GM12878 (cell line): ENCODE measurements at regions not wholly inside any gene's neighbourhood (a gene's known extent, or its start where the extent isn't known, plus 50 kb on each side); places are given as distances from the start of the nearest gene placed in this dataset.

Source experiments
- ATAC-seq: fragments of 200-7000 bp; cut with Tn5 transposase; 3 replicates; pipeline ENCODE4 v1.9.1; 2020; ENCODE audit warnings: mild to moderate bottlenecking, moderate library complexity
- BruUV-seq: library from RNA; stranded (reverse); fragments of 400-500 nt; replicated peaks from 2 replicates; lab custom pipeline; 2021; lab: Mats Ljungman, UMichigan
- CTCF ChIA-PET: fragments of 300-600 bp; sonication (Branson Sonifier 250); formaldehyde crosslinking; extraction: SDS; loops from one replicate; lab custom pipeline; 2021; ENCODE audit warnings: inconsistent platforms; lab: Yijun Ruan, JAX
- POLR2A ChIA-PET: fragments of 350-600 bp; formaldehyde crosslinking; extraction: SDS; loops from one replicate; lab custom pipeline; 2021; ENCODE audit warnings: inconsistent platforms; lab: Charles Lee
- RAD21 ChIA-PET: fragments of 300-600 bp; sonication (Branson Sonifier 250); formaldehyde crosslinking; loops from one replicate; lab custom pipeline; 2023; ENCODE audit warnings: antibody characterized with exemption; ENCODE audit not compliant: unreplicated experiment; lab: Charles Lee
- SMC1A ChIA-PET: fragments of 300-600 bp; sonication (Branson Sonifier 250); formaldehyde crosslinking; loops from one replicate; lab custom pipeline; 2023; ENCODE audit not compliant: unreplicated experiment, uncharacterized antibody; lab: Charles Lee
- DNase-seq: peaks from one replicate; pipeline ENCODE4 v3.0.0-alpha.2; 2011; ENCODE audit warnings: low read depth, low spot score
- FAIRE-seq: peaks from 3 replicates; lab custom pipeline; 2011; peaks lifted over from hg19 to GRCh38; lab: Jason Lieb, UNC
- H2AFZ ChIP-seq: 2 replicates; pipeline ENCODE4 v1.6.0; 2011; ENCODE audit warnings: low read depth, low read length, control low read depth; ENCODE audit not compliant: control insufficient read depth
- H3K27ac ChIP-seq: 2 replicates; pipeline ENCODE4 v1.5.1; 2011; ENCODE audit warnings: control low read depth; ENCODE audit not compliant: control insufficient read depth, insufficient read depth
- H3K27me3 ChIP-seq, 2 experiments: replicated peaks in 1 of 2; 2 replicates each; pipeline versions ENCODE4 v1.6.0 to v1.6.1; 2011; ENCODE audit warnings: low read length in 1 of 2; ENCODE audit not compliant: control insufficient read depth in 2 of 2, insufficient read depth in 2 of 2
- H3K36me3 ChIP-seq, 2 experiments: 2 replicates each; pipeline ENCODE4 v1.5.1; 2011; ENCODE audit warnings: low read length in 1 of 2; ENCODE audit not compliant: control insufficient read depth in 2 of 2, insufficient read depth in 2 of 2
- H3K4me1 ChIP-seq: 2 replicates; pipeline ENCODE4 v1.6.1; 2011; ENCODE audit warnings: mild to moderate bottlenecking, low read length, moderate library complexity, mixed read lengths; ENCODE audit not compliant: control insufficient read depth, insufficient read depth
- H3K4me2 ChIP-seq: 2 replicates; pipeline ENCODE4 v1.6.0; 2011; ENCODE audit warnings: control low read depth; ENCODE audit not compliant: control insufficient read depth, insufficient read depth
- H3K4me3 ChIP-seq: fragments of 200-600 bp; sonication (generic); 2 replicates; pipeline ENCODE4 v1.5.1; 2016
- H3K79me2 ChIP-seq: 2 replicates; pipeline ENCODE4 v1.6.0; 2011; ENCODE audit warnings: low read length; ENCODE audit not compliant: control insufficient read depth, insufficient read depth
- H3K9ac ChIP-seq: 2 replicates; pipeline ENCODE4 v1.8.0; 2011; ENCODE audit warnings: low read length, control low read depth, mixed read lengths; ENCODE audit not compliant: control insufficient read depth, insufficient read depth
- H3K9me3 ChIP-seq: replicated peaks from 3 replicates; pipeline ENCODE4 v1.5.1; 2011; ENCODE audit warnings: mild to moderate bottlenecking, low read length; ENCODE audit not compliant: control insufficient read depth, insufficient read depth
- H4K20me1 ChIP-seq: 2 replicates; pipeline ENCODE4 v1.6.0; 2011; ENCODE audit not compliant: control insufficient read depth, insufficient read depth
- CREB1 ChIP-seq: IDR thresholded peaks from 2 replicates; pipeline ENCODE4 v1.6.1; 2012; ENCODE audit warnings: low read depth, mild to moderate bottlenecking, inconsistent platforms
- KLF5 ChIP-seq: fragments of 450-650 bp; IDR thresholded peaks from 2 replicates; pipeline ENCODE4 v1.6.1; 2014; ENCODE audit warnings: mild to moderate bottlenecking; ENCODE audit not compliant: partially characterized antibody
- MXI1 ChIP-seq: fragments of 150-350 bp; IDR thresholded peaks from 2 replicates; pipeline ENCODE4 v1.6.1; 2011; ENCODE audit warnings: low read depth, mild to moderate bottlenecking, inconsistent platforms, low read length, improper control_type of control experiment
- NRF1 ChIP-seq: conservative IDR thresholded peaks from 2 replicates; pipeline ENCODE4 v1.6.1; 2011; ENCODE audit warnings: mild to moderate bottlenecking, low read depth, low read length, improper control_type of control experiment
- PAX8 ChIP-seq: fragments of 450-650 bp; IDR thresholded peaks from 2 replicates; pipeline ENCODE4 v1.6.1; 2017; ENCODE audit warnings: mild to moderate bottlenecking, moderate library complexity
- POLR2AphosphoS2 ChIP-seq: IDR thresholded peaks from 2 replicates; pipeline ENCODE4 v1.6.1; 2011; ENCODE audit warnings: low read depth, mild to moderate bottlenecking, low read length, improper control_type of control experiment, moderate library complexity
- RCOR1 ChIP-seq: conservative IDR thresholded peaks from 2 replicates; pipeline ENCODE4 v1.6.1; 2012; ENCODE audit warnings: low read depth, low read length, improper control_type of control experiment
- SIN3A ChIP-seq: IDR thresholded peaks from 2 replicates; pipeline ENCODE4 v1.6.1; 2012; ENCODE audit warnings: low read depth, low read length, improper control_type of control experiment
- SIX5 ChIP-seq: IDR thresholded peaks from 2 replicates; pipeline ENCODE4 v1.6.1; 2011; ENCODE audit warnings: mild to moderate bottlenecking, low read depth, low read length, moderate library complexity; ENCODE audit not compliant: severe bottlenecking
- STAT3 ChIP-seq: IDR thresholded peaks from 2 replicates; pipeline ENCODE4 v1.6.1; 2011; ENCODE audit warnings: low read depth, low read length, improper control_type of control experiment
- WGBS: methylation state at CpG from one replicate; pipeline ENCODE4 v1.1.6; 2016; ENCODE audit warnings: low lambda C conversion rate; ENCODE audit not compliant: insufficient replicate concordance, insufficient coverage; ENCODE audit errors: missing lambda C conversion rate; 5-methylcytosine and 5-hydroxymethylcytosine counted together
- in situ Hi-C: fragments of 300-500 bp; cut with MboI; formaldehyde crosslinking; loops from 9 replicates; pipeline ENCODE4 v1.14.3; 2018; ENCODE audit warnings: mixed read lengths
- intact Hi-C: fragments of 100-400 bp; cut with micrococcal nuclease; formaldehyde crosslinking; loops from one replicate; pipeline ENCODE4 v1.14.2; 2022; ENCODE audit not compliant: unreplicated experiment
- TF ChIP-seq, protein P1 (sequence below): fragments of 450-650 bp; formaldehyde crosslinking; IDR thresholded peaks from 2 replicates; pipeline ENCODE4 v1.4.0; 2022; ENCODE audit warnings: mild to moderate bottlenecking, moderate library complexity
- TF ChIP-seq, protein P2 (sequence below): fragments of 450-650 bp; IDR thresholded peaks from 2 replicates; pipeline ENCODE4 v1.6.1; 2017; ENCODE audit warnings: mild to moderate bottlenecking, low read depth, inconsistent platforms; ENCODE audit not compliant: poor library complexity, severe bottlenecking

DNA sequence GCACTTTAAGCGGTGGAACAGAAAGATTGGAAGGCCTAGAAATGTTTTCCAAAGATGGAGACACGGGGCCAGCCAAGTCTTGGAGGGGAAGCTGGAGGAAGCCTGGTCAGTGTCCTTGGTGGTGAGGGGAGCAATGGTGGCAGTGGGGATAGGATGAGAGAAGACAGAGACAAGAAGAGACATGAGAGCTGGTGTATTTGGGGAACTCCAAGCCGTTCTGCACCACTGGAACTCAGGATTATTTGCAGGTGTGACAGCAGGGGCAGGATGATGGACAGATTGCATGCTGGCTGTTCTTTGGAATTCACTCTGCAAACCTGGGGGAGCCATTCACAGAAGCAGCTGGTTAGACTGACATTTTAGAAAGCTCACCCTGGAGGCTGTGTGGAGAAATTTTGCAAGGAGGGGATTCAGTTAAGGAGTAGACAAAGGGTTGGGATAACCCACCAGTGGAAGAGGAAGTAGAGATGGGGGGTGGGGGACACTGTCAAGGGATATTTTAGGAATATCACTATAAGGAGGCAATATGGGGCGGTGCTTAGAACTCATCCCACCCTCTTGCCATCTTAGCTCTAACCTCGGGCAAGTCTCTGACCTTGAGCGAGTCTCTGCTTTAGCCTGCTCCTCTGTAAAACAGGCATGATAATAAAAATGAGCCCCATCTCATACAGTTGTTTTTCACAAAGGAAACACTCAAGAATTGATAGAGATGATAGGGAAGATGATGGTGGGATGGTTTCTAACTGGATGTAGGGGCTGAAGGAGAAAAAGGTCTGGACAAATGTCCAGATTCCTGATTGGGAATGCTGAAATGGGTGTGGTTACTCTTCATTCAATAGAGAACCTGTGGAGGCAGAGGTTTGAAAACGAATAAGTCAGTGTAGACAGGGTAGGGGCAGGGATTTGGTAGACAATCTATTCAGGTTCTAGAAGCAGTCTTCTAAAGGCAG lies 175.8 kb downstream of the MYCN start:
- H3K4me3 ChIP-seq, result no peak overlapping the region
- intact Hi-C loops (no loop called here), in situ Hi-C loops (no loop called here)
- H3K4me1 ChIP-seq, result no peaks in the 10 kb centered on the region
- no peaks in the 10 kb centered on the region for H3K9me3 ChIP-seq
- TF ChIP-seq SIN3A, result no peak
- no peak for TF ChIP-seq RCOR1
- H3K36me3 ChIP-seq, result no peaks in the 10 kb centered on the region
- H4K20me1 ChIP-seq, result no peaks in the 10 kb centered on the region
- no TSS peak for BruUV-seq
- DNase-seq (no peak), ATAC-seq (no peak), FAIRE-seq (no peak)
- SMC1A ChIA-PET, result no interaction called here
- 10% methylated on average over 7 of the region's 7 CpGs for WGBS
- no peak overlapping the region for H2AFZ ChIP-seq
- no peaks in the 10 kb centered on the region for H3K79me2 ChIP-seq
- no peak overlapping the region for H3K4me2 ChIP-seq
- POLR2A ChIA-PET, result no interaction called here
- RAD21 ChIA-PET, result no interaction called here
- no peak overlapping the region for H3K9ac ChIP-seq
- no peak overlapping the region for H3K27ac ChIP-seq
- no peaks in the 10 kb centered on the region for H3K27me3 ChIP-seq
- CTCF ChIA-PET, result no interaction called here

DNA sequence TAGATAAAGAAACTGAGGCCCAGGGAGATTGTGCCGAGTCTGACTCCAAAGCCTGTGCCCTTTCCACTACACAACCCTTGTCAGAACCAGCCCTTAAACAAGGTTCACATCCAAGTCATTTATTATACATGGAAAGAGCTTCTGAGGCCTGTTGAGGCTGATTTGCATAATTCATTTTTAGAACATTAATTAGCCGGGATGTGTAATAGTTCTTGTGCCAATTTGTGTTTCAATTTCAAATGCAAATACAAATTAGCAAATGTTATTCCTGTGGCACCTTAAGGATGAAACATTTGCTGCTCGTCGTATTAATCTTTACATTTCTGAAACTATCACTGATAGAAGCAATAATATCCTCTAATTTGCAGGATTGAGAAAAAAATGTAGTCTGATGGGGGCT lies 174.9 kb downstream of the MYCN start:
- ChIA-PET CTCF (no interaction called here), RAD21 (no interaction called here), POLR2A (no interaction called here), SMC1A (no interaction called here)
- in situ Hi-C loops, result no loop called here
- H4K20me1 ChIP-seq, result no peaks in the 10 kb centered on the region
- no peak overlapping the region for H3K27ac ChIP-seq
- 39% methylated on average over 4 of the region's 4 CpGs for WGBS
- H3K27me3 ChIP-seq, result no peaks in the 10 kb centered on the region
- no peaks in the 10 kb centered on the region for H3K4me1 ChIP-seq
- DNase-seq, result no peak
- no peaks in the 10 kb centered on the region for H3K79me2 ChIP-seq
- H3K36me3 ChIP-seq, result no peaks in the 10 kb centered on the region
- H3K4me2 ChIP-seq, result no peak overlapping the region
- no peaks in the 10 kb centered on the region for H3K9me3 ChIP-seq
- no peak for FAIRE-seq
- ATAC-seq, result no peak
- no peak overlapping the region for H2AFZ ChIP-seq
- intact Hi-C loops, result no loop called here
- no peak overlapping the region for H3K4me3 ChIP-seq
- no TSS peak for BruUV-seq
- no peak overlapping the region for H3K9ac ChIP-seq
- TF ChIP-seq MXI1 (no peak), NRF1 (no peak), POLR2AphosphoS2 (no peak), KLF5 (no peak), STAT3 (no peak), CREB1 (no peak), PAX8 (no peak), SIX5 (no peak)
- TF ChIP-seq, protein P1, sequence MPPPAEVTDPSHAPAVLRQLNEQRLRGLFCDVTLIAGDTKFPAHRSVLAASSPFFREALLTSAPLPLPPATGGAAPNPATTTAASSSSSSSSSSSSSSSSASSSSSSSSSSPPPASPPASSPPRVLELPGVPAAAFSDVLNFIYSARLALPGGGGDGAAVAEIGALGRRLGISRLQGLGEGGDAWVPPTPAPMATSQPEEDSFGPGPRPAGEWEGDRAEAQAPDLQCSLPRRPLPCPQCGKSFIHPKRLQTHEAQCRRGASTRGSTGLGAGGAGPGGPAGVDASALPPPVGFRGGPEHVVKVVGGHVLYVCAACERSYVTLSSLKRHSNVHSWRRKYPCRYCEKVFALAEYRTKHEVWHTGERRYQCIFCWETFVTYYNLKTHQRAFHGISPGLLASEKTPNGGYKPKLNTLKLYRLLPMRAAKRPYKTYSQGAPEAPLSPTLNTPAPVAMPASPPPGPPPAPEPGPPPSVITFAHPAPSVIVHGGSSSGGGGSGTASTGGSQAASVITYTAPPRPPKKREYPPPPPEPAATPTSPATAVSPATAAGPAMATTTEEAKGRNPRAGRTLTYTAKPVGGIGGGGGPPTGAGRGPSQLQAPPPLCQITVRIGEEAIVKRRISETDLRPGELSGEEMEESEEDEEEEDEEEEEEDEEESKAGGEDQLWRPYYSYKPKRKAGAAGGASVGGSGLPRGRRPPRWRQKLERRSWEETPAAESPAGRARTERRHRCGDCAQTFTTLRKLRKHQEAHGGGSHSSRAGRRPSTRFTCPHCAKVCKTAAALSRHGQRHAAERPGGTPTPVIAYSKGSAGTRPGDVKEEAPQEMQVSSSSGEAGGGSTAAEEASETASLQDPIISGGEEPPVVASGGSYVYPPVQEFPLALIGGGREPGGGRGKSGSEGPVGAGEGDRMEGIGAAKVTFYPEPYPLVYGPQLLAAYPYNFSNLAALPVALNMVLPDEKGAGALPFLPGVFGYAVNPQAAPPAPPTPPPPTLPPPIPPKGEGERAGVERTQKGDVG, result no peak
- TF ChIP-seq, protein P2, sequence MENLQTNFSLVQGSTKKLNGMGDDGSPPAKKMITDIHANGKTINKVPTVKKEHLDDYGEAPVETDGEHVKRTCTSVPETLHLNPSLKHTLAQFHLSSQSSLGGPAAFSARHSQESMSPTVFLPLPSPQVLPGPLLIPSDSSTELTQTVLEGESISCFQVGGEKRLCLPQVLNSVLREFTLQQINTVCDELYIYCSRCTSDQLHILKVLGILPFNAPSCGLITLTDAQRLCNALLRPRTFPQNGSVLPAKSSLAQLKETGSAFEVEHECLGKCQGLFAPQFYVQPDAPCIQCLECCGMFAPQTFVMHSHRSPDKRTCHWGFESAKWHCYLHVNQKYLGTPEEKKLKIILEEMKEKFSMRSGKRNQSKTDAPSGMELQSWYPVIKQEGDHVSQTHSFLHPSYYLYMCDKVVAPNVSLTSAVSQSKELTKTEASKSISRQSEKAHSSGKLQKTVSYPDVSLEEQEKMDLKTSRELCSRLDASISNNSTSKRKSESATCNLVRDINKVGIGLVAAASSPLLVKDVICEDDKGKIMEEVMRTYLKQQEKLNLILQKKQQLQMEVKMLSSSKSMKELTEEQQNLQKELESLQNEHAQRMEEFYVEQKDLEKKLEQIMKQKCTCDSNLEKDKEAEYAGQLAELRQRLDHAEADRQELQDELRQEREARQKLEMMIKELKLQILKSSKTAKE, result no peak
